CD4-positive, alpha-beta memory T cell (primary cell): ENCODE measurements at regions not wholly inside any gene's neighbourhood (a gene's known extent, or its start where the extent isn't known, plus 50 kb on each side); places are given as distances from the start of the nearest gene placed in this dataset.

Source experiments
- CTCF ChIA-PET: fragments of 350-600 bp; sonication (Branson Sonifier 250); formaldehyde crosslinking; loops from one replicate; lab custom pipeline; 2021; ENCODE audit warnings: inconsistent platforms; ENCODE audit not compliant: partially characterized antibody; lab: Charles Lee
- POLR2A ChIA-PET: fragments of 350-600 bp; sonication (Branson Sonifier 250); formaldehyde crosslinking; loops from one replicate; lab custom pipeline; 2021; ENCODE audit not compliant: partially characterized antibody; lab: Charles Lee
- DNase-seq, 5 donors: peaks; one replicate each; pipeline versions ENCODE4 v3.0.0 to v3.0.0-alpha.2; 2020 to 2022; ENCODE audit warnings: mixed read lengths in 1 of 5
- H3K27ac ChIP-seq: one replicate; pipeline ENCODE4 v1.7.0; 2013; ENCODE audit warnings: low read depth, low read length
- H3K27me3 ChIP-seq: 2 replicates; pipeline ENCODE4 v1.7.0; 2013; ENCODE audit warnings: mild to moderate bottlenecking, low read length, moderate library complexity; ENCODE audit not compliant: insufficient read depth
- H3K36me3 ChIP-seq: 2 replicates; pipeline ENCODE4 v1.7.0; 2013; ENCODE audit warnings: mild to moderate bottlenecking, low read length, moderate library complexity; ENCODE audit not compliant: insufficient read depth
- H3K4me1 ChIP-seq: 2 replicates; pipeline ENCODE4 v1.7.0; 2013; ENCODE audit warnings: mild to moderate bottlenecking, low read length, moderate library complexity; ENCODE audit not compliant: insufficient read depth
- H3K4me3 ChIP-seq, 2 donors: one replicate each; pipeline ENCODE4 v1.7.0; 2013; ENCODE audit warnings: low read length in 2 of 2, mild to moderate bottlenecking in 1 of 2
- H3K9me3 ChIP-seq, 2 donors: one replicate each; pipeline ENCODE4 v1.7.0; 2013; ENCODE audit warnings: low read length in 2 of 2, control low read depth in 1 of 2; ENCODE audit not compliant: control insufficient read depth in 1 of 2
- H3K27ac Mint-ChIP-seq, 7 donors: one replicate each; pipeline ENCODE4 v1.8.0; 2020 to 2021; ENCODE audit warnings: mixed read lengths in 7 of 7, mild to moderate bottlenecking in 6 of 7, inconsistent platforms in 3 of 7, moderate library complexity in 3 of 7
- H3K27me3 Mint-ChIP-seq, 2 donors: one replicate each; pipeline ENCODE4 v1.8.0; 2020 to 2021; ENCODE audit warnings: mixed read lengths in 2 of 2
- H3K36me3 Mint-ChIP-seq, 2 donors: one replicate each; pipeline ENCODE4 v1.8.0; 2020 to 2021; ENCODE audit warnings: mixed read lengths in 2 of 2, inconsistent platforms in 1 of 2, mild to moderate bottlenecking in 1 of 2
- H3K4me1 Mint-ChIP-seq, 4 donors: one replicate each; pipeline ENCODE4 v1.8.0; 2020 to 2021; ENCODE audit warnings: mixed read lengths in 4 of 4, mild to moderate bottlenecking in 1 of 4
- H3K4me3 Mint-ChIP-seq, 8 donors: one replicate each; pipeline ENCODE4 v1.8.0; 2020 to 2021; ENCODE audit warnings: mixed read lengths in 8 of 8, mild to moderate bottlenecking in 7 of 8, moderate library complexity in 6 of 8, inconsistent platforms in 3 of 8
- H3K9me3 Mint-ChIP-seq, 8 donors: one replicate each; pipeline ENCODE4 v1.8.0; 2020 to 2021; ENCODE audit warnings: mixed read lengths in 8 of 8, mild to moderate bottlenecking in 5 of 8, inconsistent platforms in 3 of 8, moderate library complexity in 1 of 8
- intact Hi-C: fragments of 100-400 bp; cut with micrococcal nuclease; formaldehyde crosslinking; loops from one replicate; pipeline ENCODE4 v1.15.1; 2023

DNA sequence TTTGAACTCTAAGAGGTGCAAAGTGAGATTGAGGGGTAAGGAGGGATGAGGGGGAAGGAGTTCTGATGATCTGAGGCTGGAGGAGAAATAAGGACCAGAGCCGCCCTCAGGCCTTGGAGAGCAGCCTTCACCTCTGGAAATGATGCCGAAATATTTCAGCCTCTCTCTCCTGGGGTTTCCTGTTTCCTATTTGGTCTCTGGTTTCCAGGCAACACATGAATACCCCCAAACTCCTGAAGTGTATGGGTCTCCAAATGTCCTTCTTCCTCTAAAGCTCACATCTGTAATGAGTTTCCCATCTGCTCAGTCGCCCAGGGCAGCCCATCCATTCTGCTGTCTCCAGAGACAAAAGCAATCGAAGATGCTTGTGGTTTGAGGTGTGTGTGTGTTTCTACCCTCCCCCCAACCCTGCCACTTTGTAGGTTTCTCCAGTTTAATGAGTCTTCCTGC, 52.0 kb upstream of the FAM20B start:
- ChIA-PET CTCF (no interaction called here), POLR2A (no interaction called here)

More for the DNA sequence above, 52.0 kb upstream of the FAM20B start:
- DNase-seq = no peak
- Histone ChIP-seq H3K27me3 (no peaks in the 10 kb centered on the region), H3K36me3 (no peaks in the 10 kb centered on the region), H3K27ac (no peak overlapping the region), H3K4me3 (no peak overlapping the region), H3K4me1 (no peaks in the 10 kb centered on the region), H3K9me3 (no peaks in the 10 kb centered on the region)
- Mint-ChIP-seq H3K4me1 (peaks cover 0 to 9% (median 2%) of the 10 kb centered on the region in 4 donors), H3K27me3 (peaks cover 1 to 5% of the 10 kb centered on the region in 2 donors), H3K9me3 (peaks cover 0 to 36% (median 28%) of the 10 kb centered on the region in 8 donors), H3K27ac (no peak overlapping the region), H3K4me3 (peak overlapping the region in 1 of 8 donors; percentile 3), H3K36me3 (peaks cover 4 to 5% of the 10 kb centered on the region in 2 donors)
- intact Hi-C loops = no loop called here
